Thyroid gland (tissue), 4 donors: ENCODE measurements at regions not wholly inside any gene's neighbourhood (a gene's known extent, or its start where the extent isn't known, plus 50 kb on each side); places are given as distances from the start of the nearest gene placed in this dataset.

ENCODE experiments used
- CTCF ChIP-seq, 6 experiments: fragments of 200-600 bp in 3 of 6; fragments of 450-650 bp in 3 of 6; sonication (generic) in 3 of 6; IDR thresholded peaks; one replicate each; pipeline ENCODE4 v1.5.1; 2016 to 2019; ENCODE audit warnings: antibody characterized with exemption in 6 of 6, mild to moderate bottlenecking in 2 of 6, inconsistent platforms in 1 of 6, moderate library complexity in 1 of 6
- POLR2A ChIP-seq, 2 donors: fragments of 450-650 bp; IDR thresholded peaks; one replicate each; pipeline ENCODE4 v1.6.1; 2017; ENCODE audit warnings: antibody characterized with exemption in 2 of 2, mild to moderate bottlenecking in 2 of 2, moderate library complexity in 1 of 2

GRCh38 chr18:42351455-42351854, 396.4 kb downstream of the PIK3C3 start:
- TF ChIP-seq CTCF (IDR thresholded peaks at IDR 0.05) = no peak
- no peak for TF ChIP-seq POLR2A (IDR thresholded peaks at IDR 0.05)
